HG03139 (cell line): ENCODE measurements at regions not wholly inside any gene's neighbourhood (a gene's known extent, or its start where the extent isn't known, plus 50 kb on each side); places are given as distances from the start of the nearest gene placed in this dataset.
"Not testable (repeated sequence)": the region's sequence is repeated elsewhere in the genome, so short reads cannot be mapped to it uniquely, and the experiment has no call there.

Experiments
- ATAC-seq: cut with Tn5 transposase; IDR thresholded peaks from one replicate; pipeline ENCODE4 v1.9.1; 2021; ENCODE audit not compliant: unreplicated experiment

DNA sequence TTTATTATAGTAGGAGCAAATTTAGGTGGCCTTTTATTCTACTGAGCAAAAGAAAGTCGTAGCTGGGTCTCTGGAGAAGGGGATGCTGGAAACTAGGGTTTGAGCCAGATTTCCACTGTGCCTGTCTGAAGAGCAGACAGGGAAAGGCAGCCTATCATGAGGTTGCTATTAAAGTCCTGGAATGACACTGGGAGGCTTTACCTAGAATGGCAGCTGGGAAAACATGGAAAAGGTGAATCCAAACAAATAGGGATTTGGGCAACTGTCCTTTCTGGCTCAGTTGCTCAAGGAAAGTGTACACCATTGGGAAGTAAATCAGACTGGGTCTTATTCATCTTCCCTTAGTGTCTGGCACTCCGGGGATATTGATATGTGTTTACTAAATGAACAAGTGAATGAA lies 154.6 kb downstream of the MTX2 start:
- ATAC-seq, result no peak

DNA sequence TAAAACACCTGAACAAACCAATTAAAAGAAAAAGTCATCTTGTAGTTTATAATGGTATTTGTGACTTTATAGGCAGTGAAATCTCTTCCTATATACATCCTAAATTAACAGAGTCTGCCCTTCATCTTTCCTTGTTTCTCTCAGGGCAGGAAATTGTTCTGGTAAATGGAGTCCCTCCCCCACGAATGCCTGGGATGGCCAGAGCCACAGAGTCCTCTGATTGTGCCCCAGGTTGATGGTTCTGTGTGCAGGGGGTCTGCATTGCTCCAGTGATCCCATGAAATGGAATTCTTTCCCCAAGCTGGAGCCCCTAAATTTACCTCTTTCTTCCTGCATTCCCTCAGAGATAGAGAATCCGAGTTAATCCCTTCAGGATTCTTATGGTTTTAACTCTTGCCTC lies 155.5 kb downstream of the MTX2 start:
- no peak for ATAC-seq

DNA sequence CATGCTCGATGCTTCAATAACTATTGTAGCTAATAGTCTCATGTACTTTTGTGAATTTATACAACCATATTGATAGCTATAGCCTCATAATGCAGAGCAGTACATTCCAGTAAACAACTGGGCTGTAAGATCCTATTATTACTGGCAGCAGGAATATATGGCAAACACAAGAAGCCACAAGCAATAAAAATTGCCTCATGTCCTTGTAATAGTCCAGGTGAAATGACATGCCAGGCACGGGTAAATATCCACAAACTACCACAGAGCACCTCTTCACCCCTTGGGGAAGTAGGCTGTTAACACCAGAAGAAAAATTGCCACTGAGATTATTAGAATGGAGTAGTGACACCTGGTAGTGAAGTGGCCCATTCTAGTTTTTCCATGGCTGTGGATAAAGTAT lies 158.3 kb downstream of the MTX2 start:
- no peak for ATAC-seq

DNA sequence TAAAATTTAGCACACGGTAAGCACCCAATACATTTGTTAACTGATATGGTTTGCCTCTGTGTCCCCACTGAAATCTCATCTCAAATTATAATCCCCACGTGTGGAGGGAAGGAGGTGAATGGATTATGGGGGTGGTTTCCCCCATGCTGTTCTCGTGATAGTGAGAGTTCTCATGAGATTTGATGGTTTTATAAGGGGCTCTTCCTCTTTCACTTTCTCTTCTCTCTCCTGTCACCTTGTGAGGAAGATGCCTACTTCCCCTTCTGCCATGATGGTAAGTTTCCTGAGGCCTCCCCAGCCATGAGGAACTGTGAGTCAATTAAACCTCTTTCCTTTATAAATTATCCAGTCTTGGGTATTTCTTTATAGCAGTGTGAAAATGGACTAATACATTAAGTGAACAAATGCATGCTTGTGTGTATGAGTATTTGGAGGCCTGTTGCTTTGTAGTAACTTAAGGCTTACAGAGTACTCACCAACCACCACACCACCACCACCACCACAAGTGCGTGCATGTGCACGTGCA lies 159.8 kb downstream of the MTX2 start:
- ATAC-seq, result not testable (repeated sequence)

DNA sequence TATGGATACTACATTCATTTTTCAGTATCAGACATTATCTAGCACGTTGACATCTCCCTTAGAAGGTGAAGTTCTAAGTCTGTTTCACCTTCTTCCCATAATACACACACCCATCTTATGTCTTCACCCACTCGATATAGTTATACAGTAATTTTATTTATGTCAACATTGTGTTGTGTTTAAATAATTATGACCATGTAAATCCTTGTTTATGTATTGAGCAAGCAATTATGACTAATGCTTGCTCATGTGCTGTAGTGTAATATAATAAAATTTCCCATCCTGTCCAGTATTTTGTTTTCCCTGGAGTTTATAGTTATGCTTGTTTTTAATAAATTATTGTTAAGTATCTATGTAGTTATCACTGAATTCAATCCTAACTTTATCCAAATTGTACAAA lies 163.2 kb downstream of the MTX2 start:
- ATAC-seq, result no peak

DNA sequence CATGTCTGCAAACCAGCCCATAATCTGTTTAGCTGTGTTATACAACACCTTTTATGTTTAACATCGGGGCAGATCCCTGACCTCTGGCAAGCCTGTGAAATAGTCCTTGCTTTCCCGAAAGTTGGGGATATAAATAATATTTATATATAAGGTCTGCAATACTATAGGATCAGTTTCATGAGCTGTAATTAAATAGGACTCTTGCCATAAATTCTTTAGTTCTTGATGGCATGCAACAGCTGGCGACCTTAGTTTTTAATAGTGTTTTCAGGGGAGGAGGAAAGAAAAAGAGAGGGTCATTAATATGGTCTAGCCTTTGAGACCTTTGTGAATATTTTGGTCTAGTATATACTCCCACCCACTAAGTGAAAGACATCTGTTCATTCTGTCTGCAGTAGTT lies 166.5 kb downstream of the MTX2 start:
- ATAC-seq, result no peak

DNA sequence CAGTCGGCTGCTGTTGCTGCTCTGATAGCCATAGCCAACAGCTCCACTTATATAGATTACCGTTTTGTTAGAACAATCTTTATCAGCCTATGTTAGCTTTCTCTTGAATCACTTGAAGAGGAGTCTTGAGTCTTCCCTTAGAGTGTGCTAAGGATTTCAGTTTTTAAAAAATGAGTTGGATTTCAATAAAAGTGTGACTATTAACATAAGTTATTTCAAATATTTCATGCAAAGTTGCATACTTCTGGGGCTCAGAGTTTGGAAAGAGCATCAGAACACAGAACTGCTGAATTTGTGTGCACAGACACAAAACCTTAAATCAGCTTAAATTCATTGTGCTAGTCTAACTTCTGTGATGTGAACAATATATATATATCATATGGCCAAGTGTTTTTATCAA lies 174.7 kb downstream of the MTX2 start:
- ATAC-seq, result no peak

DNA sequence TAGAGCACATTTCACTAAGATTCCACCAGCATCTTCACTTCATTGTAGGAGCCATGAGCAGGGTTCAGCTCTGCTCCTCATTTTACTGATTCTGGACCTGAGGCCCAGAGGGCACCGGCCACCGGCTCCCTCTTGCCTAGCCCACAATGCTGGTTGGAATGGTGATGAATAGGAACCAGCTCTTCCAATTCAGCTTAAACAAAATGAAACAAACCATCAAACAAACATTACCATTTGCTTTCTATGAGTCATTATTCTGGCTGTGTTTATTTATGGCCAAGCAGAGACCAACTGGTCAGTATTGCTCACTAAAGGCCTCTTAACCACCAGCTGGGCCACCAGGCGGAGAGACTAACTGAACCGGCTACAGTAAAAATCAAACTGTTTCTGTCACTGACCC lies 176.7 kb downstream of the MTX2 start:
- no peak for ATAC-seq

DNA sequence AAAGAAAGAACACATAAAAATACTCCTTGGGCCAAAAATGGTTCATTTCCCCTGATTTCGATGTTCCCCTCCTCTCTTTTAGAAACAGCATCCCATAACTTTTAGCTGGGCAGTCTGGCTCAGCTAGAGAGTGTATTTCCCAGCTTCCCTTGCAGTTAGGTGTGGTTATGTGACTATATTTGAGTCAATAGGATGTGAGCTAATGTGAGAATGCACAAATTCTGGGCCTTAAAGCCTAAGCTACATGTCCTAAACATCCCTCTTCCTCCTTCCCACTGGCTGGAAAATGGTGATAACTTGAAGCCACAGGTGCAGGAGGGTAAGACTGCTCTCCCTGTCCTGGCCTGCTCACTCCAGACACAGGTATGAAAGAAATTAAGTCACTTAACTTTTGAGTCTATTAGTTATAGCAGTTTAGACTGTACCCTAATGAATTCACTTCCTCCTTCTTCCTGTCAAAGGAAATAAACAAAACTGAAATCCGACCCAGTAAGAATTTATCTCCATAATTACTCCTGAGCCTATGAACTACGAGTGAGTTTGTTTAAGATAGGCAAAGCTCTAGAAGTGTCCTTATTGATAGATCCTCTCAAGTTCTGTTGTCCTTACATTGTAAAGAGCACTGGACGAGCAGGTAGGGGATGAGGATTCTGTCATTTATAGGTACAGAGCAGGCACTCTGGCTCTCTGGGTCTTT lies 177.6 kb downstream of the MTX2 start:
- ATAC-seq, result no peak

DNA sequence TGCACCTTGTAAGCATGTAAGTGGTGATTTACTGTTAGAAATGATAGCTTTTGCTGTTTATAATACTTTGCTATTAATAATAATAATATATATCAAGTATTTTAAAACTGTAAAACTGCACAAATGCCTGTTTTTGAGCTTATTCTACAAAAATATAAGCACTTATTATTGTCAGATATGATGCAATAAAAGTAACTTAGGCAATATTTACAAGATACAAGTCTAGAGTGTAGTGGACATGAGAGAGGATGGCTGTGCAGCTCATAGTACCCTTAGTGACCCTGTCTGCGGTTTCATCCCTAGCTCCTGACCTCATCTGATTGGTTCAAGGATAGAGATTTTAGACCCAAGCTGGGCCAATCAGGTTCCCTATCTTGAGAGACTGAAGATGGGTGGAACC lies 178.4 kb downstream of the MTX2 start:
- no peak for ATAC-seq

DNA sequence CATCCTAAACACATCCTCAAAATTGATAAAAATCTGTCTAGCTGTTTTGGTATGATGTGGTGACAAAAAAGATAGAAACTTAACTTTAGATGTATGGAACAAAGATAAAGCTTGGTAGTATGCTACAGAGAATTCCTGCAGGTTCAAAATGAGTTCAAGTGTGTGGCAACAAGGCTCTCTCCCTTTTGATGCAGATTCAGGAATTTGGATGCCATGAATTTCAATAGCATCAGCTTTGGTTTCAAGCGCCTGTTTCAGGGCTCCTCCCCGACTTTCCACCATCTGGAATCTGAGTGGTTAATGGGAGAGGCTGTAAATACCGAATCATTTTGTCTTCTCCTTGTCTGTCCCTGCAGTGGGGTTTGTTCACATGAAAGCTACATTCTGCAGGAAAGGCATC lies 180.6 kb downstream of the MTX2 start:
- no peak for ATAC-seq

DNA sequence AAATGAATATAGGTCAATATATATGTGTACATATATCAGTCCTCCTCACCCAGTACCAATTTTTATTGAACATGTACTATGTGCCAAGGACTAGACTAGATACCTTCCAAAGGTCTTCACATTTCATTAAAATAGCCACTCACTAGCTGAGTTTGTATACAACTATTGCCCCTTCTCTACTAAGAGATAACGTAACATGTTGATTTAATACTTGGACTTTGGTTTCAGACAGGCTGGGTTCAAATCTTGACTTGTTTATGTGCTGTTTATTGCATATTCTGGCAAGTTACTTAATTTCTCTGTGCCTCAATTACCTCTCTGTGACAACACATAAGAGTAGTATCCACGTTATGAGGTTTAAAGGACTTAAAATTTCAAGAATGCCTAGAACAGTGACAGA lies 184.5 kb downstream of the MTX2 start:
- ATAC-seq, result no peak

DNA sequence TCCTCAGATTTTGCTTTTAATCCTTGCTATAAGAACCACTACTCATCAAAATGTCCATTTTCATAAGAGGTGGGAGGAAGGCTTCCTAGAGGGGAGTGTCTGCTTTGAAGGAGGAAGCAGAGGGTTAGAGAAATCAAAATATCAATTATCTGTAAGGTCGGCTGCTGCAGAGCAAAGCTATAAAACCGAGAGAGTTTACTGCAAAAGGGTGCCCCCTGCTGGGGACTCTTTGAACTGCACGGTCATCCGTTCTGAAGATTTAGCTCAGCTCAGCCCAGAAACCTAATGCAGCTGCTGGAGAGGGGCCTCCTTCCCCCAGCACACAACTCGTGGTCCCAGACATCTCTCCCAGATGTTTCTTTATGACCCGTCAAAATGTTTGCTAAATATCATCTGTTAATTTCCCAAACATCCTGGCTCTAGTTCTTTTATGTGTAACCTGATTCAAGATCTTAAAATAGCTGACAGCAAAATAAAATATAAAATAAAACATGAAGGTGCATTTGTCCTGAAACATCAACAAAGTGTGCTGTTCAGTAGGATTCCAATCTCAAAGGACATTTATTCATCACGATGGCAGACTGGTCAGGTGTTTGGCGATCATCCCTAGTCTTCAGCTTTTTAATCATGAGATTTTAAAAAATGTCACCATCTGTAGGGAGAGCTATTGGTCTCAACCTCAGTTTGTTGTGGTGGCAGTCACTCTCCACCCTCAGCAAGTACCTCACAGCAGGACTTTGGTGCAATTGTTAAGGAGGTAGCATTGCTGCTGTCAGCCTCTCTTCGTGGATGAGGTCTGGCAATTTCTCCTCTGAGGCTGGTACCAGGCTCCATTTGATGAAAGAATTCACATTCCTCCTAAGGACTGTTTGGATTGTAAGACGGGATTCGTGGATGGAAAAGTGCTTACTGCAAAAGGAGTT lies 185.9 kb downstream of the MTX2 start:
- no peak for ATAC-seq

DNA sequence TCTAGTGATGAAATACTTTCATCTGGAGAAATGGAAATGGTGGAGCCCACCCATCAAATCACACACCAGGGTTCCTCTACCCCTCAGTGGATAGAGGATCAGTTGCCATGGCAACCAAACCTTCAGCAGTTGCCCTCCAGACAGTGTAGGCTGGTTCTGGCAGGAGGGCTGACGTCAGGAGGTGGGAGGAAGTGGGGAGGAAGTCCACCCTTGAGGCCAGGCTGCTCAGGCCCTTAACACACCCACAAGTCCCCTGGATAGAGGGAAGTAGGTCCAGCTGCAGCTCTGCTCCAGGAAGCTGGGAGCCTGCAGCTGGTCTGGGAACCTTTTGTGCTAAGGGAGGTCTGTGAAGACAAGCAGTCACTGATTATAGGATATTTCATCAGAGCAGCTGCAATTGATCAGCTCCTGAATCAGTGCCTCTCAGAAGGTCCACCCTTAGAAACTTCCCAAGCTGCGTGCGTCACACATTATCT lies 186.6 kb downstream of the MTX2 start:
- no peak for ATAC-seq

DNA sequence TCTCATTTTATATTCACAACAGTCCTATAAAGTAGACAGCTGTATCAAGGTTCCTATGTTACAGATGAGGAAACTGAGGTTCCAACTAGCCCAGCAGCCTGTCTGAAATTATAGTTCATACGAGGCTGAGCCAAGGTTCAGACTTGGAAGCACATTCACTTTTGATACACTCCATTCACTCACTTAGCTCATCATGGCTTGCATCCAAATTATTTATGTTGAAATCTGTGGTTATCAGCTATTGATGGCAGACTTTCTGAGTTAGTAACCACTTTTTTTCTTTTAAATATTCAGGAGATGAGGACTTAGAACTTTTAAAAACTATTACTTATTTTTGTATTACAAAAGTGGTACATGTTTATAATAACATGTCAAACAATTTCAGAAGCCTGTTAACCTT lies 188.2 kb downstream of the MTX2 start:
- ATAC-seq, result no peak

DNA sequence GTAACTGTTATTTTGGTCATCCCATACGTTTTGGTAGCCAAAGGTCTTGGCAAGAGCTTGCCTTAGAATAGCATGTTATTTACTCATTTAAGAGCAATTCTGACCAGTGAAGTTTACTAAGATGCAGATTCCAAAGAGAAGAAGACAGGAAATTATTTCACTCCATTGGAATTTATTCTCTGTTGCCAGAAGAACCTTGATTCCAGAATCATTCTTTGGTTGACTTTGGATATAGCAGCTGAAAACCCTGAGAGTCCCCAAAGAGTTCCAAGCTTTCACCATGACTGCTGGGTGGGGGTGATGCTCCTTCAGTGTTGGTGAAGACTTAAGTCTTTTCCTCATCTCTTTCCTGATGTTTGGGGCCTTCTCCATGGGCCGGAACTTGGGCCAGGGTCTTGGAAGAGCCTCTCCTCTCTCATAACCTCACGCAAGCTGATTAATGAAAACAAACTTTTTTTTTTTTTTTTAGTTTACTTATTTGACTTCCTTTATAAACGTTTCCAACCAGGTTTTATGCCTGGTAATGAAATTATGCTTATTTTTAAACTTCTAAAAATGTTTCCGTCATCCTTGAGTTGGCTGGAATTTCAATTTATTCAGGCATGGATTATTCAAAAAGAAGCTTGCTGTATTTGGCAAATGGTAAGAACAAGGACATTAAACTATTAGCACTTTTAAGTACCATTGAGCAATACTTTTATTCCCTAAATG lies 192.0 kb downstream of the MTX2 start:
- ATAC-seq, result no peak

DNA sequence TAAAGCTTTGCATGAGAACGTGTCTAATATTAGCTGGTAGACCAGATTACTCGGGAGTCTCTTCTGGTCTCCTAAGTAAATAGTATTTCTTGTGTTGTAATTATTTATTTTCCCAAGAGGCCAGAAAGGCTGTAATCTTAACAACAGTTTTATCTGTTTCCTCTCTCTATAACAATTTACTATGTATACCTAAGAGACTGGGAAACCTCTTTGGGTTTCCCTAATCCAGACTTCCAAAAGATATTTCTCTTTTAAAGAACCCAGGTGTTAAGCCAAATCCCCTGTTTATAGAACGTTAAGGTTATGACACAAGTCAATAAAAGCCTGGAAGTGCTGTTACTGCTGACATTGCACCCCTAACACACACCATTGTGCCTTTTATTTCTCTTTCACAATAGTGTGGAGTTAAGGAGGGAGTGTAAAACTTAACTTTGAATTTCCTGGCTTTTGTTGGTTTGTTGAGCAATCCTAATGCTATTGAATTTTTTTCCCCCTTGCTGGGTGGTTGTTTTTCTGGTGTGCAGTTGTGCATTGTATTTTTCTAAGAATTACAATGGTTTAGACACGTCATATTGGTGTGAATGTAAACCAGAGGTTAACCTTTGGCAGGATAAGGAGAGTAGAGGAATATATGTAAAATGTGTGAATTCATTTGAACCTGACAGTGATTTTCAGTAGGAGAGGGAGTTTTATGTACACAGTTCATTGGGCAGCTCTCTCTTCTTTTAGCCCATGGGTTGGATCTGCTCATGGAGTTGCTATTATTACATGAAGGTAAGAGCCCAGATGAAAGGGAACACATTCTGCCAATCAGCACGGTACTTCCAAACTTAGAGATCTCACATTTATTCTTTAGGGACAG lies 192.8 kb downstream of the MTX2 start:
- ATAC-seq, result no peak

DNA sequence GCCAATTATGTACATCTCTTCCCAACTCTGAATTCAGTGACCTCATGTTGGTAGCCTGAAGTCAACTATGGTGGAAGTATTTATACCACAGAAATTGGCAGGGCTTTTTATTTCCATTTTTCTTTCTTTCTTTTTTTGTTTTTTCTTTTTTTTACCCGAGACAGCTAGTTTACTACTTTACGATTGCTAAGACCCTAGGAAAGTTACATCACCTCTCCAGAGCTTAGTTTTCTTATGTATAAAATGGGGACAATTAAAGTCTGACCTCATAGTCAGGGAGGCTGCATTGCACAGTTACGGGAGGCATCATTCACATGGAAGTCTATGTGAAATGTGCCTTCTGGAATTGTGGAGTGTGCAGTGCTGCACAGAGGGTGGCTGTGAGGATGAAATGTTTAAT lies 194.3 kb downstream of the MTX2 start:
- no peak for ATAC-seq

DNA sequence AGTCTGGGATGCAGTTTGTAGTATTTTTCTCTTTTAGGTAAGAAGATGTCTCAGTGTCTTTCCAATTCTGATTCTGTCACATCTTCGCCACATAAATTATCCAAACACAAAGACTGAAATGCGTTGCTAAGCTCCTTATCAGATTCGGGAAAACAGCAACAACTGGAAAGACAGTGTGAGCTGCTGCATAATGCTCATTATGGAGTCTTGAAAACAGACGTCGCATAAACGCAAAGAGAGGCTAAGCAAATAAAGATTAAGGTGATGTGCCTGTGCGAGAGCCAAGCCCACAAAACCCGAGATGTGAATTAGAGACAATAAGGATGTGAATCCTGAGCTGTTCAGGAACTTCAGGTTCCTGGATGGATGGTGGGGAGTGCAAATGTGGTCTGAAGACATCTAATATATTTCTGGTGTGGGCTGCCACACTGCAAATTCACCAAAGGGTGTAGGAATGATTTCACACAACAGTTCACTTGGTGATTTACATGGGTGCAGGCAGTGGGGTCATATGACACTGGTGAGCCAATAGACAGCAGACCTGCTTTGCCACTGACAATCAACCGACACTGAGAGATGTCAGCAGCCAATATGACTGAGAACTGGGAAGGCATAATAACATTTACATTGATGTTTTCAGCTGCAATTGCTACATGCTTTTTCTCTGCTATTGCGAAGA lies 195.8 kb downstream of the MTX2 start:
- ATAC-seq, result no peak

DNA sequence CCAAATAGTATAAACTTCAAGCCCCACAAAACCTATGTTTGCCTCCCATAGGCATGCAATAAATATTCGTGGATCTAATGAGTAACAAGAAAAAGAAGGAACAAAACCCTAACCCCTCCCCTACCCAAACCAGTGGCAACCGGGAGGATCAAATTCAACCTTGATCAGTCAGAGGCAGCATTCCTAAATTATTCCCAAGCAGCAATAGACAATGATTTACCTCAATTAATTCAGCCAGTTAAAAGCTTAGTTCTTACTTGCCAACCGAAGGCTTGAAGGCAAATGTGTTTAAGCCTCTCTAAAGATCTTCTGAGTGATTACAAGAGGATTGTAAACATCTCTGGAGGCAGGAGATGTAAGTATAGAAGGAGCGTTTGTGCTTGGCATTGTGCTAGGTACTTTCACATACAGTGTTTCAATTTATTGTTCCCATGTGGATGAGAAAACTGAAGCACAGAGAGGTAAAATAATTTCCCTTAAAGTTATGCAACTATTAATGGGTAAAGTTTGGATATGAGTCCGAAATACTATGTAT lies 197.7 kb downstream of the MTX2 start:
- no peak for ATAC-seq
